ENCODE measurements at regions not wholly inside any gene's neighbourhood (a gene's known extent, or its start where the extent isn't known, plus 50 kb on each side); places are given as distances from the start of the nearest gene placed in this dataset.
"Not testable (repeated sequence)": the region's sequence is repeated elsewhere in the genome, so short reads cannot be mapped to it uniquely, and the experiment has no call there.

GRCh38 chrX:110504947-110505346, 146.3 kb downstream of the RTL9 start:
- ATAC-seq (no peak), DNase-seq (no peak)
- intact Hi-C loops (cut with micrococcal nuclease) = no loop called here

GRCh38 chrX:110509755-110510532, 151.3 kb downstream of the RTL9 start:
- no peak for ATAC-seq
- DNase-seq = no peak
- intact Hi-C loops (cut with micrococcal nuclease) = no loop called here

GRCh38 chrX:110511238-110511637, 152.6 kb downstream of the RTL9 start:
- intact Hi-C loops (cut with micrococcal nuclease) = no loop called here
- ATAC-seq (no peak), DNase-seq (no peak)

- no peak for ATAC-seq
- DNase-seq = no peak
- intact Hi-C loops (cut with micrococcal nuclease) = no loop called here
These were observed 153.7 kb downstream of the RTL9 start for GRCh38 chrX:110512341-110512740.

- DNase-seq (no peak), ATAC-seq (no peak)
- intact Hi-C loops (cut with micrococcal nuclease) = no loop called here
These were observed 155.9 kb downstream of the RTL9 start for GRCh38 chrX:110514509-110514908.

- no peak for ATAC-seq
- intact Hi-C loops (cut with micrococcal nuclease) = no loop called here
These were observed 160.9 kb downstream of the RTL9 start for GRCh38 chrX:110519501-110519900.

GRCh38 chrX:110519906-110520452, 161.3 kb downstream of the RTL9 start:
- no peak for DNase-seq
- no peak for ATAC-seq
- intact Hi-C loops (cut with micrococcal nuclease) = no loop called here

More at GRCh38 chrX:110519501-110519900, 160.9 kb downstream of the RTL9 start:
- DNase-seq = no peak

- intact Hi-C loops (cut with micrococcal nuclease); DNase-seq; ATAC-seq: not testable (repeated sequence)
These were observed 162.0 kb downstream of the RTL9 start for GRCh38 chrX:110520652-110521051.

- DNase-seq (no peak), ATAC-seq (peak; percentile 92)
- intact Hi-C loops (cut with micrococcal nuclease) = no loop called here
These were observed 173.4 kb downstream of the RTL9 start for GRCh38 chrX:110531873-110532580.

- peak; percentile 66 for ATAC-seq
- DNase-seq = peak; percentile 24
- intact Hi-C loops (cut with micrococcal nuclease) = no loop called here
These were observed 173.9 kb downstream of the RTL9 start for GRCh38 chrX:110532581-110532931.

- ATAC-seq (no peak), DNase-seq (no peak)
- intact Hi-C loops (cut with micrococcal nuclease) = no loop called here
These were observed 178.2 kb downstream of the RTL9 start for GRCh38 chrX:110536816-110537215.

- intact Hi-C loops (cut with micrococcal nuclease) = no loop called here
- ATAC-seq = no peak
These were observed 182.6 kb downstream of the RTL9 start for GRCh38 chrX:110541266-110541665.

GRCh38 chrX:110550854-110551253, 192.2 kb downstream of the RTL9 start:
- DNase-seq; intact Hi-C loops (cut with micrococcal nuclease); ATAC-seq: not testable (repeated sequence)

More at GRCh38 chrX:110541266-110541665, 182.6 kb downstream of the RTL9 start:
- DNase-seq = no peak

GRCh38 chrX:110557864-110558263, 199.2 kb downstream of the RTL9 start:
- no peak for ATAC-seq
- intact Hi-C loops (cut with micrococcal nuclease) = no loop called here
- DNase-seq = no peak

- intact Hi-C loops (cut with micrococcal nuclease) = no loop called here
- no peak for ATAC-seq
- DNase-seq = no peak
These were observed 199.8 kb downstream of the RTL9 start for GRCh38 chrX:110558406-110558805.

GRCh38 chrX:110561034-110561433, 202.4 kb downstream of the RTL9 start:
- intact Hi-C loops (cut with micrococcal nuclease) = no loop called here
- DNase-seq (no peak), ATAC-seq (no peak)

GRCh38 chrX:110563282-110563681, 204.6 kb downstream of the RTL9 start:
- ATAC-seq (no peak), DNase-seq (no peak)
- intact Hi-C loops (cut with micrococcal nuclease) = no loop called here

GRCh38 chrX:110568441-110568840, 209.8 kb downstream of the RTL9 start:
- intact Hi-C loops (cut with micrococcal nuclease) = no loop called here
- ATAC-seq = no peak
- no peak for DNase-seq

- intact Hi-C loops (cut with micrococcal nuclease) = no loop called here
- DNase-seq = no peak
- ATAC-seq = no peak
These were observed 210.9 kb downstream of the RTL9 start for GRCh38 chrX:110569506-110569905.

GRCh38 chrX:110578270-110578669, 217.3 kb downstream of the CHRDL1 start:
- ATAC-seq = no peak
- intact Hi-C loops (cut with micrococcal nuclease) = no loop called here
- DNase-seq = no peak
